HL-60 (cell line): ENCODE measurements at regions not wholly inside any gene's neighbourhood (a gene's known extent, or its start where the extent isn't known, plus 50 kb on each side); places are given as distances from the start of the nearest gene placed in this dataset.

ENCODE experiments used
- DNase-seq, 2 experiments: peaks; one replicate each; pipeline ENCODE4 v3.0.0-alpha.2; 2010 to 2020; ENCODE audit warnings: low read depth in 1 of 2, low spot score in 1 of 2
- H3K27ac ChIP-seq: fragments of 250-450 bp; sonication (Bioruptor Pico); replicated peaks from 2 replicates; pipeline ENCODE4 v1.5.1; 2020; ENCODE audit warnings: mild to moderate bottlenecking, moderate library complexity
- H3K27me3 ChIP-seq: fragments of 250-450 bp; sonication (Bioruptor Pico); 2 replicates; pipeline ENCODE4 v1.5.1; 2021; ENCODE audit warnings: mild to moderate bottlenecking, moderate library complexity; ENCODE audit not compliant: insufficient read depth, poor library complexity, severe bottlenecking
- H3K4me3 ChIP-seq: replicated peaks from 2 replicates; pipeline ENCODE4 v1.5.1; 2011; ENCODE audit warnings: mild to moderate bottlenecking, control low read depth, low read length; ENCODE audit not compliant: insufficient read depth
- CTCF ChIP-seq: IDR thresholded peaks from one replicate; pipeline ENCODE4 v1.5.1; 2011; ENCODE audit warnings: low read length, control low read depth, inconsistent platforms; ENCODE audit not compliant: insufficient read depth
- GABPA ChIP-seq: IDR thresholded peaks from 2 replicates; pipeline ENCODE4 v1.6.1; 2012; ENCODE audit warnings: low read depth
- POLR2AphosphoS5 ChIP-seq: IDR thresholded peaks from 2 replicates; pipeline ENCODE4 v1.6.1; 2012; ENCODE audit warnings: low read depth
- REST ChIP-seq: IDR thresholded peaks from 2 replicates; pipeline ENCODE4 v1.6.1; 2012; ENCODE audit warnings: low read depth; ENCODE audit not compliant: insufficient replicate concordance
- SPI1 ChIP-seq: IDR thresholded peaks from 2 replicates; pipeline ENCODE4 v1.6.1; 2012; ENCODE audit warnings: low read depth, mild to moderate bottlenecking, borderline replicate concordance

DNA sequence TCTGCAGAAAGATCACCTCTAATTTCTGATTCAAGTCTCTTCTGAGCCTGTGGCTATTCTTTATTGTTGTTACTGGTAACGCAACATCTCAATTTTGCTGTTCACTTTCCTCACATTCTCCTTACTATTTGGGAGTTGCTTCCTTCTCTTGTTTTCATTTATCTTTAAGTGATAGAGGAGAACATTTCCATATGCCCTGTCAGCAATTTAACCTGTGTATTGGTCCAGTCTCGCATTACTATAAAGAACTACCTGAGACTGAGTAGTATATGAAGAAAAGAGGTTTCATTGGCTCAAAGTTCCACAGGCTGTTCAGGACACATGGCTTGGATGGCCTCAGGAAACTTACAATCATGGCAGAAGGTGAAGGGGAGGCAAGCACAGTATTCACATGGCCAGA is 1025.1 kb downstream of the OTOL1 start:
- Histone ChIP-seq H3K27ac (no peak overlapping the region), H3K27me3 (no peaks in the 10 kb centered on the region), H3K4me3 (no peak overlapping the region)
- no peak for TF ChIP-seq POLR2AphosphoS5
- no peak for TF ChIP-seq SPI1
- no peak for TF ChIP-seq CTCF
- TF ChIP-seq GABPA, result no peak
- no peak for TF ChIP-seq REST
- no peak for DNase-seq

- Histone ChIP-seq H3K27ac (no peak overlapping the region), H3K4me3 (no peak overlapping the region), H3K27me3 (no peaks in the 10 kb centered on the region)
- no peak for DNase-seq
- TF ChIP-seq POLR2AphosphoS5, result no peak
- TF ChIP-seq REST, result no peak
- TF ChIP-seq SPI1, result no peak
- no peak for TF ChIP-seq CTCF
- TF ChIP-seq GABPA, result no peak
Measured at GRCh38 chr3:162525066-162525742, 1028.6 kb downstream of the OTOL1 start.

DNA sequence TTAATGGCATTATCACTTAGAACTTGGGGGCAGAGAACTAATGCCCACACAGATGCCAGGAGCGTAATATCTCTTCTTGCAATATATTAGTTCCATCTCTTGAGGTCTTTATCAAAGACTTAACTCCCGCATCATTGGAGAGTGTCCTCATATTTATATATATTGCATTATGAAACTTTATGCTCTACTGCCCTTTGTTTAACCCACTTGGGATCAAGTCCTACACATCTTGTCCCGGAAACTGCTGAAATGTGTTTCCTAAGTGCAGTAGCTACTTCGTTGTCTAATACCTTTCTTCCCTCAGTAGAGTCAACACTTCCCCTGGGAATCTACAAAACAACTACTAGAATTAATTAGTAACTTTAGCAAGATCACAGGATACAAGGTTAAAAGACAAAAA is 1029.2 kb downstream of the OTOL1 start:
- DNase-seq, result no peak
- Histone ChIP-seq H3K4me3 (no peak overlapping the region), H3K27me3 (no peaks in the 10 kb centered on the region), H3K27ac (no peak overlapping the region)
- TF ChIP-seq SPI1 (no peak), GABPA (no peak), POLR2AphosphoS5 (no peak), REST (no peak), CTCF (no peak)
